ENCODE measurements at regions not wholly inside any gene's neighbourhood (a gene's known extent, or its start where the extent isn't known, plus 50 kb on each side); places are given as distances from the start of the nearest gene placed in this dataset.

DNA sequence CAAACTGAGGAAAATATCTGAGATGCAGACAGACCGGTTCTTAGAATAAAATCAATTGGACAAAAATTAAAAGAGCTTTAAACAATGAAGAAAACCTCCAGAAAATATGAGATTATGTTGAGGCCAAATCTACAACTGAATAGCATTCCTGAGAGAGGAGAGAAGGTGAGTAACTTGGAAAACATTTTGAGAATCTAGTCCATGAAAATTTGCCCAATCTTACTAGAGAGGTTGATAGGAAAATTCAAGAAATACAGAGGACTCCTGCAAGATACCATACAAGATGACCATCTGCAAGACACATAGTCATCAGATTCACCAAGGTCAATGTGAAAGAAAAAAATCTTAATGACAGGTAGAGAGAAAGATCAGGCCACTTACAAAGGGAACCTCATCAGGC is 437.7 kb upstream of the ADGRB3 start:
- ATAC-seq (no peak), FAIRE-seq (no peak), DNase-seq (ENCODE audit: extremely low read depth in 1 of 4, low spot score in 3 of 4) (no peak)
- intact Hi-C loops (cut with micrococcal nuclease), result no loop called here
- ChIA-PET POLR2A (no interaction called here), CTCF (ENCODE audit: low intra/inter-chr PET ratio) (no interaction called here)
- no peaks in the 10 kb centered on the region for H3K27me3 ChIP-seq (ENCODE audit: control insufficient read depth in 2 of 2, insufficient read depth in 2 of 2, low read length in 2 of 2)
- WGBS (ENCODE audit: insufficient coverage, low coverage, missing lambda C conversion rate), result 90% methylated on average over 1 of the region's 1 CpG
- H3K27ac ChIP-seq (ENCODE audit: extremely low read depth, low read depth, low read length), result no peak overlapping the region
- H3K36me3 ChIP-seq (ENCODE audit: control insufficient read depth, insufficient read depth, low read length), result no peaks in the 10 kb centered on the region
- H2AFZ ChIP-seq (ENCODE audit: low read depth, low read length), result peak overlapping the region; percentile 73; the same call in 1 of the 2 replicates
- H3K4me3 ChIP-seq, result no peak overlapping the region
- H3K9me3 ChIP-seq (replicated peaks; ENCODE audit: control insufficient read depth, insufficient read depth, low read depth, low read length), result peaks cover 10% of the 10 kb centered on the region; the same call in 1 of the 2 replicates
- TF ChIP-seq, protein P1, sequence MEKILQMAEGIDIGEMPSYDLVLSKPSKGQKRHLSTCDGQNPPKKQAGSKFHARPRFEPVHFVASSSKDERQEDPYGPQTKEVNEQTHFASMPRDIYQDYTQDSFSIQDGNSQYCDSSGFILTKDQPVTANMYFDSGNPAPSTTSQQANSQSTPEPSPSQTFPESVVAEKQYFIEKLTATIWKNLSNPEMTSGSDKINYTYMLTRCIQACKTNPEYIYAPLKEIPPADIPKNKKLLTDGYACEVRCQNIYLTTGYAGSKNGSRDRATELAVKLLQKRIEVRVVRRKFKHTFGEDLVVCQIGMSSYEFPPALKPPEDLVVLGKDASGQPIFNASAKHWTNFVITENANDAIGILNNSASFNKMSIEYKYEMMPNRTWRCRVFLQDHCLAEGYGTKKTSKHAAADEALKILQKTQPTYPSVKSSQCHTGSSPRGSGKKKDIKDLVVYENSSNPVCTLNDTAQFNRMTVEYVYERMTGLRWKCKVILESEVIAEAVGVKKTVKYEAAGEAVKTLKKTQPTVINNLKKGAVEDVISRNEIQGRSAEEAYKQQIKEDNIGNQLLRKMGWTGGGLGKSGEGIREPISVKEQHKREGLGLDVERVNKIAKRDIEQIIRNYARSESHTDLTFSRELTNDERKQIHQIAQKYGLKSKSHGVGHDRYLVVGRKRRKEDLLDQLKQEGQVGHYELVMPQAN (IDR thresholded peaks at IDR 0.05; ENCODE audit: borderline replicate concordance), result no peak
- TF ChIP-seq ETV6 (IDR thresholded peaks at IDR 0.05; ENCODE audit: borderline replicate concordance in 1 of 2, low read depth in 2 of 2, low read length in 1 of 2) (no peak), ETV6 (CRISPR knock-in tag; IDR thresholded peaks at IDR 0.05; ENCODE audit: borderline replicate concordance) (no peak), YY1 (IDR thresholded peaks at IDR 0.05; ENCODE audit: borderline replicate concordance in 1 of 3, control insufficient read depth in 1 of 3, extremely low read depth in 1 of 3, insufficient read depth in 3 of 3, insufficient read length in 1 of 3, insufficient replicate concordance in 2 of 3, low read depth in 1 of 3, low read length in 2 of 3) (no peak), SAFB2 (IDR thresholded peaks at IDR 0.05; ENCODE audit: borderline replicate concordance, low read depth, low read length, severe bottlenecking) (no peak), CBX5 (IDR thresholded peaks at IDR 0.05; ENCODE audit: borderline replicate concordance, low read depth) (no peak), GTF2F1 (IDR thresholded peaks at IDR 0.05; ENCODE audit: low read depth, low read length) (no peak), NFXL1 (CRISPR knock-in tag; IDR thresholded peaks at IDR 0.05) (no peak), ZNF644 (tag; IDR thresholded peaks at IDR 0.05; ENCODE audit: low read depth) (no peak), YBX1 (IDR thresholded peaks at IDR 0.05) (no peak), ARNT (IDR thresholded peaks at IDR 0.05) (no peak), EP400 (IDR thresholded peaks at IDR 0.05) (no peak), SRSF9 (IDR thresholded peaks at IDR 0.05; ENCODE audit: borderline replicate concordance, low read depth, low read length) (no peak)
- TF ChIP-seq, protein P2, sequence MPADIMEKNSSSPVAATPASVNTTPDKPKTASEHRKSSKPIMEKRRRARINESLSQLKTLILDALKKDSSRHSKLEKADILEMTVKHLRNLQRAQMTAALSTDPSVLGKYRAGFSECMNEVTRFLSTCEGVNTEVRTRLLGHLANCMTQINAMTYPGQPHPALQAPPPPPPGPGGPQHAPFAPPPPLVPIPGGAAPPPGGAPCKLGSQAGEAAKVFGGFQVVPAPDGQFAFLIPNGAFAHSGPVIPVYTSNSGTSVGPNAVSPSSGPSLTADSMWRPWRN (IDR thresholded peaks at IDR 0.05; ENCODE audit: low read depth), result no peak
- no peaks in the 10 kb centered on the region for H3K9me1 ChIP-seq (ENCODE audit: control insufficient read depth, insufficient read depth, low read length)
- no peaks in the 10 kb centered on the region for H3K79me2 ChIP-seq (ENCODE audit: control insufficient read depth, insufficient read depth, low read length)
- no peaks in the 10 kb centered on the region for H4K20me1 ChIP-seq (replicated peaks; ENCODE audit: control insufficient read depth, insufficient read depth, low read length)
- no peak overlapping the region for H3K9ac ChIP-seq (ENCODE audit: insufficient read depth in 1 of 2, low read depth in 2 of 2, low read length in 2 of 2)
- H3K4me1 ChIP-seq (replicated peaks in 1 of 2; ENCODE audit: control insufficient read depth in 2 of 2, insufficient read depth in 2 of 2, low read length in 2 of 2), result no peaks in the 10 kb centered on the region
- no TSS peak for BruUV-seq (replicated peaks)
- no peak overlapping the region for H3K4me2 ChIP-seq (ENCODE audit: insufficient read depth, low read length)
- in situ Hi-C loops (cut with MboI), result no loop called here

Measured in K562 (cell line).